Iris pigment epithelial cell (primary cell): ENCODE measurements at regions not wholly inside any gene's neighbourhood (a gene's known extent, or its start where the extent isn't known, plus 50 kb on each side); places are given as distances from the start of the nearest gene placed in this dataset.
A peak's percentile ranks its signal among the peaks of the same experiment; 100 is the strongest.
"Not testable (repeated sequence)": the region's sequence is repeated elsewhere in the genome, so short reads cannot be mapped to it uniquely, and the experiment has no call there.

Source experiments
- DNase-seq: peaks from one replicate; pipeline ENCODE4 v3.0.0-alpha.2; 2011; ENCODE audit warnings: low read depth

DNA sequence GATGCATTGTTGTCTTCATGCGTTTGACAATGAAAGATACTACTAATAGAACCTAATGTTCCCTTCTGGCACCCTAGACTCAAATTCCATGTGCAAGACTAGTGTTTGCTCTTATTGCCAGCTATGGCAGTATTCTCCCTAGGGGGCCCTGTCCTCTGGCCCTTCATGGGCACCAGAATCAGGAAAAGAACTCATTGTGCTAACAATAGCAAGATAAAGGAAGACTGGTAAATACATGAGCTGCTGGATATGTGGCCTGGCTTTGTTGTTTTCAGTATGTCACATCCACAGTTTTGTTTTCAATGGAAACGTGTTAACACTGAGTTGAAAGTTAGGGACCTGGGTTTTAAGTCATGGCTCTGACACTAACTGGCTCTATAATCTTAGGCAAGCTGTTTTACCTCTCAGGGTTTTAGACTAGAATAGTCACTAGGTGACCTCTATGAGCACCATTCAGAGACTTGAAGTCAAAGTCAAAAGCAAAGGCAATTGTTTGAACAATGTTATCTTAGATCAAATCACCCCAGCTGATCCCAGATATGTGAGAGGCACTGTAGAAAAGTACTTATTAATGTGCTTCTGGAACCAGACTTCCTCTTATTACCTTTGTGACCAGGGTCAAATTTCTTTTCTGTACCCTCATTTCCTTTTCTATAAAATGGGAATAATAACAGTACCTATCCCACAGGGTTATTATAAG lies 253.7 kb upstream of the DIAPH2 start:
- DNase-seq: no peak

DNA sequence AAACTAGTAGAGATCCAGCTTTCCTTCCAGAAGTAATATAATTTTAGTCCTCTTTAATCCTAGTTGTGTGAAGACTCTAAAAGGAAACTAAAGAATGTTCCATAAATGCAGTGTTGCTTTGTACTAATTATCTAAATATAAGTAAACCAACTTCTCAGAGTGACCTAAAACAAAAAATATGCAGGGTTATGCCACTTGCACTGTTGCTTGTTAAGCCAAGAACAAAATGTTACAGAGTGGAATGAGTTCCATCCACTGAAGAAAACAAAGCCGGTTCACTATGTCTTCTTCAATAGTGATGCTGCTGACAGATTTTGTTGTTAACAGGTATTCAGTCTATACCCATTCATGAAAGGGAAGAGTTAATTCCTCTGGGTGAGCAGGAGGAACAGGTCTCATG lies 252.0 kb upstream of the DIAPH2 start:
- DNase-seq: peak; percentile 47

DNA sequence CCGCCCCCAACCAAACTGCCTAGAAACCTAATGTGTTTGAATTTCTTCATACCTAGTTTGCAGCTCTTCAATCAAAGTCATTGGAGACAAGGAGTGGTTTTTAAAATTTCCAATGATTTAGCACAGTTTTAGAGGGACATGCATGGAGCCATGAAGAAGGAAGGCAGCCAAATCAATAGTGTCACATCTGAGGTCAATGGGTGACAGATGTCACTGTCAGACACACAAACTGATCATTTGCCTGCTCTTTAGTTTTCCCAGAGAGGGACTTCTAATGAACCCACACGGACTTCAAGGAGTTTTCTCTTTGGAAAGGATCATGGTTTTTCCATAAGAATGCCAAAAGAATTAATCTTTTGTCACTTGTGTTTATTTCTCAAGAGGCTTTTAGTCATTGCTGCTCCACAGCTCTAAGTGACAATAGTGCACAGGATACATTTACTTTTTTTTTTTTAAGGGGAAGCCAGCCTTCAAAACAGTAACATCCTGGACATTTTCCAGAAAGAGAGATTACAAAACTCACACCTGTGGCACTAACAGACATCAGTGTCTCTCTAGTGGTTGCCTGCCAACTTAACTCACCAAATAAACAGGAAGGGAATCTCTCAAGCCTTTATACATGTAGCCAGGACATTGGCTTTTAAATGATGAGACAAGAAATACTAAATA lies 251.1 kb upstream of the DIAPH2 start:
- no peak for DNase-seq

DNA sequence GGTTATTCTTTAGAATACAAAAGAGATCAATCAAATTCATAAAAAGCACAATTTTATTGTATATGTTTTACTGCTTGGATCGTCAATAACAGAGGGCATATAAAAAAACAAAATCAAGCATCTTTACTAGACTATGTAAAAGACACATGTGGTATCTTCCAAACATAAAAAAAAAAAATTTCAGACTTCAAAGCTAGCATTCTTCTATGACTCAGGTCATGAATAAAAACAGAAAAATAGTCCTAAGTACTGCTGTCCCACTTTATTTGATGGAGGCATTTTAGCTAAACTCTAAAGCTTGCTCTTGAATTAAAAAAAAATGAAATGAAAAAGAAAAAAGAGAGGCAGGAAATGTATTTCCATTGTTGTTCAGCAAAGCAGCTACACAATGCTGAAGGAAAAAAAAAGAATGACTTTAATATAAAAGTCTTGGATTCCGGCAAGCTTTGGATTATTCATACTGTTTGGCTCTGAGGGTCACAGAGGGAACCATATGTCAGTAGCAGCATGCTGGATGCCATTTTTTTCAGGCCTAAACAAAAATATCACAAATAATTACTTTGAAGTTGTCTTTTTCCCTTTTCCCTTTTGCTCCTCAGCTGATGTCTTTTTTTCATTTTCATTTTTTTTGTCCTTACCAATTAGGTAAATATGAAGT lies 249.1 kb upstream of the DIAPH2 start:
- DNase-seq: peak; percentile 22

DNA sequence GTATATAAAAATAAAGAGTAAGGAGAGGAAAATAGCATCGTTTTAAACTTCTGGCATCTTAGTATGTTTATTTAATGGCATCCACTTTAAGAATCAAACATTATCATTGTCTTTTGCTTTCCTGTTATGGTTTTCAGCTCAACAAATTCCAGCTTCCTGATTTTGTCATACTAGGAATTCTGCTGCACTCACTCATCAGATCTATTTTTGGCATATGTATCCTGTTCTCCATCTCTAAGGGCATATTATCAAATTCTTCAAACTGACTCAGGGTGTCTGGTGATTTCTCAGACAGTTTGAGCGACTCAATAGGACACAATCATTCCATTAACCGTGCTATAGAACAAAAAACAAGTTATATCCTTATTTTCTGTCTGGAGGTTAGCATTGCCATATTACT lies 248.5 kb upstream of the DIAPH2 start:
- peak; percentile 63 for DNase-seq

DNA sequence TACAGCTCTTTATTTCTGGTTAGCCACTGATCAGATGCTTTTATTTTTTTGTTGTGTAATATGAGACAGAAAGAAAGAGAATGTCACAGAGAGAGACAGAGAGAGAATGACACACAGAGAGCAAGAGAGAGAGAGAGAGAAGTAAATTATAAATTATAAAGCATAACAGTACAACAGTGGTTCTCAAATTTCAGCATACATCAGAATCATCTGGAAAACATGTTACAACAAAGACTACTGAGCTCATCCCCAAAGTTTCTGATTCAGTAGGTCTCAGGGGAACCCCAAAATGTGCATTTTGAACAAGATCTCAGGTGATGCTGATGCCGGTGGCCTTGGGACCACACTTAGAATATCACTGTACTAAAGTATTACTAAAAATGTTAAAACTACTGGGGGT lies 245.8 kb upstream of the DIAPH2 start:
- peak; percentile 22 for DNase-seq

DNA sequence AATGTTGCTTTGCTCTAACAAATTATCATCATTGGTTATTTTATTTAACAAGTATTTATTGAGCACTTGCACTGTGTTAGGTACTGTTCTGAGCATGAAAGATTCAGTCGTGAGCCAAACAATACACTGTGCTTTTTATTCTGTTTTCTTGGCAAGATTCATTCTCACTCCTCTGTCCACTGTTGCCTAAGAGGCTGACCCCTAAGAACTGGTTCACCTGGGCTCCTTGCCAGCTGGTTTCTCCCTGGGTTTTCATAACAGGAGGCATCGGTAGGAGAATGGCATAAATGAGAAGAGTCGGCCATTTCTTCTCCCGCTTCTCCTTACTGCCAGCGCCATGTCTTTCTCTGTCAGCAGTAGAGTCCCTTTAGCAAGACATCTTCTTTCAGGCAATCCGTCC lies 243.7 kb upstream of the DIAPH2 start:
- DNase-seq: no peak

DNA sequence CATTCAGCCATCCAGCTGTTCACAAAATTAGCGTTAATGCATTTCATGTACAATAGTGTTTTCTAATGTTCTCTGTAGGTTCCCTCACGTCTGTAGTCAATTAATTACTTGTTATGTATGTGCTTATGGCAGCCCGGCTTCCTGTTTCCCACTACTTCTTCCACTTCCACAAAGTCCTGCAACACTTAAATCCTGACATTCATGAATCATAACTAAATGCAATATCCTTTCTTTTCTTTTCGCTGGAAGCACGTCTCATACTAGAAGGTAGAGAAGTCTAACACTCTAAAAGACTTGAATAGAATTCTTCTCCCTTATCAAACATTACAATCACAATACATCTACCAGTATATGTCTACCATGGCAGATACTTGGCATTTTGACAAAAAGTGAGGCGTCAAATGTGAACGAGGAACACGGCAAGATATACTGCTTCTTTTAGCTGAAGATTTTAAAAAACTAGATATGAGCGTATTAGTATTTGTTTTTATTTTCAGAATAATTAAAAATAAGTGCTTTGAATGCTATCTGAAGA lies 239.0 kb upstream of the DIAPH2 start:
- no peak for DNase-seq

DNA sequence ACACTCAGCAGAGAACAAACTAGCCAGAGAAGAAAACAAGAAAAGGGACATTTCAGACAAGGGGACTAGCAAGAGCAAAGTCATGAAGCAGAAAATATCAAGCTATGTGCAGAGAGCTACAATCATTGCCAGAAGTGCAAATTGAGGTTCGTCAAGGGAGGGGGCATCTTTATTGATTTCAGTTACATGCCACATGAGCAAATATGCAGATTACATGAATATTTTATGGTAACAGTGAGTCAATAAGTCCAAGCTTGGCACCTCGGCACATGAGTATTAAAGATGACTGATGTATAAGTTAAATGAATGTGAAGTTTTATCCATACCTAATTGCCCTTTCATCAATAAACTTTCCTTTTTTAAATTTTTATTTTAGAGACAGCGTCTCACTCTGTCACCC lies 238.1 kb upstream of the DIAPH2 start:
- no peak for DNase-seq

DNA sequence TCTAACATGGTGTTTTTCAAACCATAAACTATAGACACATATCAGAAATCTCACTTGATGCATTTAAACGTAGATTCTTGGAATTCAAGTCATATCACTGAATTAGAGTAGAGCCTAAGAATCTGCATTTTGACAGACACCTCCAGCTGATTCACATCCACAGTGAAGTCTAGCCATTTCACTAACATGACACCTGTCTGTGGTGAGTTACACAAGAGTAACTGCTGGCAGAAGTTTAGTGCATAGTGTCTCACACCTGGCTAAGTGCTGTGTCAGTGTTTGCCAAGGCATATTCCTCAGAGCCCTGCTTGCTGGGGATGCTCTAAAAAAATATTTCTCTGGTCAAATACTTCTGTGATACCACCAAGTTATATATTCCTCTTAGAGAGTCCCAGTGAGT lies 237.5 kb upstream of the DIAPH2 start:
- no peak for DNase-seq

DNA sequence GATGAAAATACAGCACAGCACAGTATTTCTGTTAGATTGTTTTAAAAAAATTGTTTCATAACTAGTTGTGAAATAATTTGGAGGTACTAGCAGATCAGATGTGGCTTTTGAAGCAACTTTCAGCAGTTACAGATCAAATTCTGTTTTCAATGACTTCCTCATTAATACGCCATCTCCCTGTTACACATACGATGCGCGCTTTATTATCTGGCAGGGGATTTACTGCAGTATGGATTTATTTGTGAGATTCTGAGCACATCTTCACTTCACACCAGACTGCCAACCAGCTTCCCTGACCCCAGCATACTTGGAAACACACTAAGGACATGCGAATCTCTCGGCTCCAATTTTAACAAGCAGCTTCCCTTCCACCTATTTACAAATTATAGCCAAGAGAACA lies 235.5 kb upstream of the DIAPH2 start:
- no peak for DNase-seq

DNA sequence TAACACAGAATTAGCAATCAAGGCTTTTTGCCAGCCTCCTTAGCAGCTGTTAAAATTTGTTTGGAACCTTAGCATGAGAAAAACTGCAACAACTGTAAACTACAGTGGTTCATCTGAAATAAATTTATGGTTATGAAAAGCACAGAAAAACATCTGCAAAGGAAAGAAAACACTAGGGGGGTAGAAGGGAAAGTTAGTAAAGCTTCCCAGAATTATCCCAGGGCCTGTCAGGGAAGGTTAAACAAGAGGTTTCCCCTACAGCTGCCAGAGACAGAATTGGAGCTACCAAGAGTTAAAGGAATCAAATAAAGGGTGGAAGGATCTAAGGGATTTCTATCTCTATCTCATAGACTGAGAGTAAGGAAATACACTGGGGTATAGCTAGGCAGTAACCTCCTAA lies 234.7 kb upstream of the DIAPH2 start:
- no peak for DNase-seq

DNA sequence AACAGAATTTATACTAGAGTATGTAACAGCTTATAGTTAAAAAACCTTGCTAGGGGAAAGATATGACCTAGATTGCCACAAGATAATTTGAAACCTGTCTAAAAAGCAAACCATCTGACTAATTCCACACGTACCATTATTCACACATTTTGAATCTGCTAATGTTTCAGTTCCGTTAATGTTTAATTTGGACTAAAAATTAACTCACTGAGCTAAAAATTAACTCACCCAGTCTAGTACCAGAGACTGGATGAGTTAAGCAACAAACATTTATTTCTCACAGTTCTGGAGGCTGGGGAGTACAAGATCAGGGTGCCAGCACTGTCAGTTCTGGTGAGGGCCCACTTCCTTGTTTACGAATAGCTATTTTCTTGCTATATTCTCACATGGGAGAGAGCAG lies 231.5 kb upstream of the DIAPH2 start:
- DNase-seq: no peak

DNA sequence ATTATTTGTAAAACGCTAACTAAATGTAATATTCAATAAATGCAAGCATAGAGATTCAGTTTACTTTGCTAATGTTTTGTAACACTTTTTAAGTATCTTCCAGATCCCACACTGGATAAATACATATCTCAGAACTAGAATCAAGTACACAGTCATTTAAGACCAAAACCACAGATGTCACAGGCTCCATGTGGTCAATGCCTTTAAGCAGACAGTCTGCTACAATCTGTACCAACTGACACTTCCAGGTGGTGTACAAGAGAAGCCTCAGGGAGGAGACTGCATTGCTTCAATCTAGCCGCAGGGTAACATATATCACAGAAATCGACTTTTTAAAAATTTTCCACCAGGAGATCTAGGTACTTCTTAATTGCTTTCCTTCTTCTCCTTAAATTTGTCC lies 229.6 kb upstream of the DIAPH2 start:
- DNase-seq: no peak

DNA sequence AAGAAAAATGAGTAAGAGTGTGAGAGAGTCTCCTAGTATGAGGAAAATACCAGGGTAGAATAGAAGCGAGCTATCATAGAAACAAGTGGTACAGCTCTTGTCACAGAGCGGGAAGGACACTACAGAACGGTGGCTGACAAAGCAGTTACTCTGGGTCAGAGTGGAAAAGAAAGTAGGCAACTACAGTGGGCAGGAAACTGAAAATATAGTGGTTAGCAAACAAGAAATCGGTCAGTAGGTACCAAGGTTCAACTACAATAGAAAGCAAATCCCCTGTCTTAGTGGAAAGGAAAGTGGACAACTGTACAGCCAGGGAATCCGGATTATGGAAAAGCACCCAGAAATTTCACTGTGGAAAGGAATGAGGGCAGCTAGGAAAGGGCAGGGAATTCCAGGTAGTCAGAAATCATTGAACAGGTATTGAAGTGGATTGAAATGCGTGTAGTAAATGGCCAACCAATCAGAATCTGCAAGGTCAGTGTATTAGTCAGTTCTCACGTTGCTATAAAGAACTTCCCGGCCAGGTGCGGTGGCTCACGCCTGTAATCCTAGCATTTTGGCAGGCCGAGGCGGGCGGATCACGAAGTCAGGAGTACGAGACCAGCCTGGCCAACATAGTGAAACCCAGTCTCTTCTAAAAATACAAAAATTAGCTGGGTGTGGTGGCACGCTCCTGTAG lies 219.6 kb upstream of the DIAPH2 start:
- DNase-seq: no peak

DNA sequence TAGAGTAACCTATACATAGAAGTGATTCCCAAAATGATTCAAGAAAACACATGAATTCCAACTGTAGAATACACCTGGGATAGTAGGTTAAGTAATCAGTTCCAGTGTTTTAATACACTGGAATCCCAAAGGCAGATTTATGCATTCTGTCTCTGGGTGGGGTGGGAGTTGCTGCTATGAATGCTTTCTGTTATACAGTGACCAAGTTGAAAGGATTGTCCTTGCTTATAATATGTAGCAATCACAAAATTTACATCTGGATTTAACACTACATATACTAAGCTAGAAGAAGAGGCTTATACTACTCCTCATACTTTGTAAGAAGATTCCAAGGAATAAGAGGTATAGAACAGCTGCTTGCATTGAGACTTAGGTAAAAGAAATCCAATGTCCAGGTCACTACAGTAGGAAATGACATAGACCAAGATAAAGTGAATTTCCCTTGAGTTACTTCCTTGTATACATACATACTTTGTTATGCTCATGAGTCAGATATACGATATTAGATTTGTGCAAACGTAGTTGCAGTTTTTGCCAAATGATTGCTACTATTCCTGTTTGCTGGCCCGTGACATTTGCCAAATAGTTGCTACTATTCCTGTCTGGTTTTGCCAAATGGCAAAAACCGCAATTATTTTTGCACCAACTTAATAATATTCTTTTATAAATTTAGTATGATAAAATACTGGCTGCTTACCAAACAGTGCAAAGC lies 210.5 kb upstream of the DIAPH2 start:
- DNase-seq: peak; percentile 16

DNA sequence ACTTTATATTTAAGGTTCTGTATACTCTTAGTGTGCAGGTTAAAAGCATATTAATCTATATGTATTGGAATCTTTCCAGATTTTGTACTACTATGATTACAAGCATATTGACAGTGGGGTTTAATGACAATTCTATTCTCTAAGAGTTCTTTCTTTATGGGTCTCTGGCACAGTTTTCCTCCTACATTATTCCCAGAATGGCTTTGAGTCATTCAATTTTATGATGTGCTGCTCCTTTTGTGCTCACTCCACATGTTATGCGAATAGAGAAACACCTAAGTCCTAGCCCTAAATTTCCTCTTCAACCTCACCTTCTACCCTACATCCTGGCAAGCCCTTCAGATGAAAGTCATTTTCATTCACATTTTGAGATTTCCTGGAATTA lies 209.9 kb upstream of the DIAPH2 start:
- DNase-seq: no peak

DNA sequence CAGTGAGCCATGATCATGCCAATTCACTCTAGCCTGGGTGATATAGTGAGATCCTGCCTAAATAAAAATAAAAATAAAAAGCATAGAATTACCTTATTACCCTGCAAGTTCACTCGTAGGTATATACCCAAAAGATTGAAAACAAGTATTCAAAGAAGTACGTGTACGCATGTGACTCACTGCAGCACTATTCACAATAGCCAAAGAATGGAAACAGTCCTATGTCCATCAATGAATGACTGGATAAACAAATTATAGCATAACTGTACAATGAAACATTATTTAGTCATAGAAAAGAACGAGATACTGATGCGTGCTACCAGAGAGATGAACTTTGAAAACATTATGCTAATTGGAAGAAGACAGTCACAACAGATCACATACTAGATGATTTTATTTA lies 204.6 kb upstream of the DIAPH2 start:
- peak; percentile 69 for DNase-seq

DNA sequence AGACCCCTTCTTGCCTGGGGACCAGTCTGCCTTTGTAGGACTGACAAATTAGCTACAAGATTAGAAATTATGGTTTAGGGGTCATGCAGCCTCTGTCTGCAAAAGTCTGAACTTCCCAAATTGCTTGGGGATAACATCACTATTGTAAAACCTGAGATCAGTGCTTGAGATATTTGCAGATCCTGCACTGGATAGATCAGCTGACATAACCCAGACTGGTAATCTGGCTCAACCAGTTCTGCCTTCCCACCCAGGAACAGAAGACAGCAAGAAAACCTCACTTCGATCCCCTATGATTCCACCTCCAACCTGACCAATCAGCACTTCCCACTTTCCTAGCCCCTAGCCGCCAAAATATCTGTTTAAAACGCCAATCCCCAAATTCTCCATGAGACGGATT lies 202.8 kb upstream of the DIAPH2 start:
- DNase-seq: no peak

DNA sequence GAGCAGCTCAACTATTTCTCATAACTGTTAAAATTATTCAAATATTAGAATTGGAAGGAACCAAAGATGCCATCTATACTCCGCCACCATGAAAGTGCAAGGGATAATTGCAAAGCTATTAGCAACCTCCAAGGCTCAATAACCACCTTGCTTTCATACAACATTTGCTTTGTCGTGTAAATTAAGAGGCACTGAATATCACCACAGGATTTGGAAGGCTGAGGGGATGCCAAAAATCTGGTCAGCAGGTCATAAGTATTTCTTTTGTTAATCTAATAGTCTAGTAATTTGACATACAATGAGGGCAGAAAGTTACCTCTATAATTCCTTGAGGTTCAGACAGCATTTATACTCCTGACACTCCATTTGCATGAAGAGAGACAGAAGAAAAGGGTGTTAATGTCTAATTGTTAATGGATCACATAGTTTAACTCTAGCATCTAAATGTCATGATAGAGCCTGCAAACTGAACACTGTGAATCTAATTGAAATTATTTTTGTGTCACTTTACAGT lies 200.9 kb upstream of the DIAPH2 start:
- no peak for DNase-seq

DNA sequence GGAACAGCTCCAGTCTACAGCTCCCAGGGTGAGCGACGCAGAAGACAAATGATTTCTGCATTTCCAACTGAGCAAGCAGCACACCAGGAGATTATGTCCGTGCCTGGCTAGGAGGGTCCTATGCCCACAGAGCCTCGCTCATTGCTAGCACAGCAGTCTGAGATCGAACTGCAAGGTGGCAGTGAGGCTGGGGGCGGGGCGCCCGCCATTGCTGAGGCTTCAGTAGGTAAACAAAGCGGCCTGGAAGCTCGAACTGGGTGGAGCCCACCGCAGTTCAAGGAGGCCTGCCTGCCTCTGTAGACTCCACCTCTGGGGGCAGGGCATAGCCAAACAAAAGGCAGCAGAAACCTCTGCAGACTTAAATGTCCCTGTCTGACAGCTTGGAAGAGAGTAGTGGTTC lies 198.0 kb upstream of the DIAPH2 start:
- DNase-seq: not testable (repeated sequence)

DNA sequence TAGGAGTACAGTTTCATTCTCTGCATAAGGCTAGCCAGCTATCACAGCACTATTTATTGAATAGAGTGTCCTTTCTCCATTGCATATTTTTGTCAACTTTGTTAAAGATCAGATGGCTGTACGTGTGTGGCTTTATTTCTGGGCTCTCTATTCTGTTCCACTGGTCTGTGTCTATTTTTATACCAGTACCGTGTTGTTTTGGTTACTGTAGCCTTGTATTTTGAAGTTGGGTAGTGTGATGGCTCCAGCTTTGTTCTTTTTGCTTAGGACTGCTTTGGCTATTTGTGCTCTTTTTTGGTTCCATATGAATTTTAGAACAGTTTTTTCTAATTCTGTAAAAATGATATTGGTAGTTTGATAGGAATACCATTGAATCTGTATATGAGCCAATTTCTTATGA lies 182.1 kb upstream of the DIAPH2 start:
- DNase-seq: no peak
